ENCODE measurements at regions not wholly inside any gene's neighbourhood (a gene's known extent, or its start where the extent isn't known, plus 50 kb on each side); places are given as distances from the start of the nearest gene placed in this dataset.

DNA sequence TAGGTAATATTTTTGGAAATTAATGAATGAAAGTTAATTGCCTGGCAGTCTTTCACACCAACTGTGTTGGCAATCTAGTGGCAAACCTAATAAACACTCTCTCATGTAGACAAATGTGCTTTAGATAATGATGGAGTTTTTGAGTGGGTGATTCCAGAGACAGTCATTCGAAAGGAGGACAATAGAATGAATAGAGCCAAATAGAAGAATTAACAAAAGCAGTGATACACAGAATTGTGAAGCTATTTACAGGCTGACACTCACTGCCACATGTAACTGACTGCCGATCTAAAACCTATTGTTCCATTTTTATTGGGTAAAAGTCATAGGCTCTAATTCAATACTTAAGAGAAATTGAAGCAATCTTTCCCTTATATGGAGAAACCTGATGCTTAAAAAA, 338.5 kb downstream of the PCDH7 start:
- no TSS peak for BruUV-seq (replicated peaks)
- TF ChIP-seq CTCF (IDR thresholded peaks at IDR 0.05; ENCODE audit: insufficient read depth in 1 of 2, low read depth in 1 of 2, low read length in 1 of 2, severe bottlenecking in 1 of 2, unreplicated experiment in 1 of 2), result no peak
- H3K27me3 Mint-ChIP-seq (ENCODE audit: insufficient read depth, unreplicated experiment), result no peaks in the 10 kb centered on the region
- Histone ChIP-seq H3K27me3 (replicated peaks; ENCODE audit: control insufficient read depth, insufficient read depth, low read length) (no peaks in the 10 kb centered on the region), H3K4me1 (no peaks in the 10 kb centered on the region), H3K4me3 (ENCODE audit: low read depth, low read length) (no peak overlapping the region), H3K9me3 (no peaks in the 10 kb centered on the region), H3K36me3 (ENCODE audit: control insufficient read depth, insufficient read depth, low read length) (no peaks in the 10 kb centered on the region)
- POLR2A ChIA-PET, result no interaction called here
- CTCF ChIA-PET, result no interaction called here
- H3K36me3 Mint-ChIP-seq (ENCODE audit: insufficient read depth, unreplicated experiment), result no peaks in the 10 kb centered on the region
- DNase-seq, result no peak
- H3K4me3 Mint-ChIP-seq (ENCODE audit: unreplicated experiment), result no peak overlapping the region
- H3K4me1 Mint-ChIP-seq (ENCODE audit: low read depth, unreplicated experiment), result no peaks in the 10 kb centered on the region
- H3K27ac Mint-ChIP-seq (ENCODE audit: unreplicated experiment), result no peak overlapping the region
- intact Hi-C loops (cut with micrococcal nuclease; ENCODE audit: unreplicated experiment), result no loop called here
- H3K9me3 Mint-ChIP-seq (ENCODE audit: unreplicated experiment), result peaks cover 11% of the 10 kb centered on the region

- Mint-ChIP-seq H3K4me1 (ENCODE audit: low read depth, unreplicated experiment) (no peaks in the 10 kb centered on the region), H3K27ac (ENCODE audit: unreplicated experiment) (no peak overlapping the region), H3K36me3 (ENCODE audit: insufficient read depth, unreplicated experiment) (no peaks in the 10 kb centered on the region), H3K27me3 (ENCODE audit: insufficient read depth, unreplicated experiment) (no peaks in the 10 kb centered on the region), H3K9me3 (ENCODE audit: unreplicated experiment) (peaks cover 11% of the 10 kb centered on the region), H3K4me3 (ENCODE audit: unreplicated experiment) (no peak overlapping the region)
- Histone ChIP-seq H3K27me3 (replicated peaks; ENCODE audit: control insufficient read depth, insufficient read depth, low read length) (no peaks in the 10 kb centered on the region), H3K4me3 (ENCODE audit: low read depth, low read length) (no peak overlapping the region), H3K4me1 (no peaks in the 10 kb centered on the region), H3K36me3 (ENCODE audit: control insufficient read depth, insufficient read depth, low read length) (no peaks in the 10 kb centered on the region), H3K9me3 (no peaks in the 10 kb centered on the region)
- no peak for TF ChIP-seq CTCF (IDR thresholded peaks at IDR 0.05; ENCODE audit: insufficient read depth in 1 of 2, low read depth in 1 of 2, low read length in 1 of 2, severe bottlenecking in 1 of 2, unreplicated experiment in 1 of 2)
- ChIA-PET POLR2A (no interaction called here), CTCF (no interaction called here)
- intact Hi-C loops (cut with micrococcal nuclease; ENCODE audit: unreplicated experiment), result no loop called here
- no peak for DNase-seq
- no TSS peak for BruUV-seq (replicated peaks)
These were observed 339.8 kb downstream of the PCDH7 start for GRCh38 chr4:31059753-31060522.

DNA sequence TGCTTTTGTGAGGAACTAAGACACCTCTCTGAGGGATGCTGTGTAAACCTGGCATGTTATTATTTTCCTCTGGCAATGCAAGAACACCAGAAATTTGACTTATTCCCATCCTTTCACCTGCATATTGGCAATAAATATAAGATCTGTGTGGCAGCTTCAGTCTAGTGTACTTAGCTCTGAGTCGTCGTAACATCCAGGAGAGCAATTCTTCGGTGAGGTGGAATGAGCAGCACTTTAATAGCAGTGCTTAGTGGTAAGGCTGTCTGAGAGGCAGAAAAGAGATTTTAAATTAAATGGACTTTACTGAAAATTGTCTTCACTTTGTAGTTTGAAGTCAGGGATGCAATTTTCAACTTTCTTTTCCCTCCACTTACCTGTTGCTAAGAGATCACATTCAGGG, 344.9 kb downstream of the PCDH7 start:
- no peak overlapping the region for H3K4me3 ChIP-seq (ENCODE audit: low read depth, low read length)
- BruUV-seq (replicated peaks), result no TSS peak
- no peaks in the 10 kb centered on the region for H3K36me3 Mint-ChIP-seq (ENCODE audit: insufficient read depth, unreplicated experiment)
- CTCF ChIA-PET, result no interaction called here
- H3K27me3 Mint-ChIP-seq (ENCODE audit: insufficient read depth, unreplicated experiment), result no peaks in the 10 kb centered on the region
- no peak for DNase-seq
- peaks cover 5% of the 10 kb centered on the region for H3K4me1 Mint-ChIP-seq (ENCODE audit: low read depth, unreplicated experiment)
- H3K27me3 ChIP-seq (replicated peaks; ENCODE audit: control insufficient read depth, insufficient read depth, low read length), result no peaks in the 10 kb centered on the region
- no peaks in the 10 kb centered on the region for H3K9me3 Mint-ChIP-seq (ENCODE audit: unreplicated experiment)
- no peak overlapping the region for H3K4me3 Mint-ChIP-seq (ENCODE audit: unreplicated experiment)
- H3K36me3 ChIP-seq (ENCODE audit: control insufficient read depth, insufficient read depth, low read length), result no peaks in the 10 kb centered on the region
- no peak overlapping the region for H3K27ac Mint-ChIP-seq (ENCODE audit: unreplicated experiment)
- POLR2A ChIA-PET, result no interaction called here
- intact Hi-C loops (cut with micrococcal nuclease; ENCODE audit: unreplicated experiment), result no loop called here
- 0 out of 2 replicates have a peak, but pooled peaks cover 3% of the 10 kb centered on the region for H3K4me1 ChIP-seq
- no peak for TF ChIP-seq CTCF (IDR thresholded peaks at IDR 0.05; ENCODE audit: insufficient read depth in 1 of 2, low read depth in 1 of 2, low read length in 1 of 2, severe bottlenecking in 1 of 2, unreplicated experiment in 1 of 2)
- no peaks in the 10 kb centered on the region for H3K9me3 ChIP-seq

Measured in Caco-2 (cell line).